GM13976 (cell line): ENCODE measurements at regions not wholly inside any gene's neighbourhood (a gene's known extent, or its start where the extent isn't known, plus 50 kb on each side); places are given as distances from the start of the nearest gene placed in this dataset.
A peak's percentile ranks its signal among the peaks of the same experiment; 100 is the strongest.

ENCODE experiments used
- DNase-seq: peaks from one replicate; pipeline ENCODE4 v3.0.0; 2012; ENCODE audit warnings: low spot score
- in situ Hi-C: fragments of 300-500 bp; cut with MboI; formaldehyde crosslinking; loops from one replicate; pipeline ENCODE4 v1.12.0; 2022; ENCODE audit warnings: low sequenced_read_pairs, mixed read lengths, inconsistent platforms; ENCODE audit not compliant: unreplicated experiment
- TF ChIP-seq, protein P1 (sequence below): IDR thresholded peaks from 2 replicates; pipeline ENCODE4 v1.5.1; 2012; ENCODE audit warnings: borderline replicate concordance, mild to moderate bottlenecking; ENCODE audit not compliant: insufficient read depth; ENCODE audit errors: extremely low read depth, missing control alignments, control extremely low read depth

GRCh38 chr13:97826421-97827012, 127.0 kb upstream of the IPO5 start:
- in situ Hi-C loops: no loop called here
- DNase-seq: no peak
- TF ChIP-seq, protein P1, sequence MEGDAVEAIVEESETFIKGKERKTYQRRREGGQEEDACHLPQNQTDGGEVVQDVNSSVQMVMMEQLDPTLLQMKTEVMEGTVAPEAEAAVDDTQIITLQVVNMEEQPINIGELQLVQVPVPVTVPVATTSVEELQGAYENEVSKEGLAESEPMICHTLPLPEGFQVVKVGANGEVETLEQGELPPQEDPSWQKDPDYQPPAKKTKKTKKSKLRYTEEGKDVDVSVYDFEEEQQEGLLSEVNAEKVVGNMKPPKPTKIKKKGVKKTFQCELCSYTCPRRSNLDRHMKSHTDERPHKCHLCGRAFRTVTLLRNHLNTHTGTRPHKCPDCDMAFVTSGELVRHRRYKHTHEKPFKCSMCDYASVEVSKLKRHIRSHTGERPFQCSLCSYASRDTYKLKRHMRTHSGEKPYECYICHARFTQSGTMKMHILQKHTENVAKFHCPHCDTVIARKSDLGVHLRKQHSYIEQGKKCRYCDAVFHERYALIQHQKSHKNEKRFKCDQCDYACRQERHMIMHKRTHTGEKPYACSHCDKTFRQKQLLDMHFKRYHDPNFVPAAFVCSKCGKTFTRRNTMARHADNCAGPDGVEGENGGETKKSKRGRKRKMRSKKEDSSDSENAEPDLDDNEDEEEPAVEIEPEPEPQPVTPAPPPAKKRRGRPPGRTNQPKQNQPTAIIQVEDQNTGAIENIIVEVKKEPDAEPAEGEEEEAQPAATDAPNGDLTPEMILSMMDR: no peak

GRCh38 chr13:97834250-97834649, 119.2 kb upstream of the IPO5 start:
- in situ Hi-C loops: no loop called here

DNA sequence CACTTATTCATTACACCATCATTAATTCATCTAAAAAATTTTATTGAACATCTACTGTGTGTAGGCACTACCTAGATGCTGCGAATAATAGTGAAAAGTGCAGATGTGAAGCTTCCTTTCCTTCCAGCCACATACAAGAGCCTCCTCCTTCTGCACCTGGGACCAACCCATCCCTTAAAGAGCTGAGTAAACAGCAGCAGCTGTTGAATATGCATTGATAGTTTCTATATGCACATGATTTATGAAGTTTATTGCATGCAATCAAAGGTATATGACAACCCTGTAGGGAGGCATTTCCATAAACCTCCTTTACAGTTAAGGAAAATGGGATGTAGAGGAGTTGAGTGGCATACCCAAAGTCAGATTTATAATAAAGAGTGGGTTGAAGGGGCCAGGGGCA, 110.3 kb upstream of the IPO5 start:
- in situ Hi-C loops: no loop called here
- TF ChIP-seq, protein P1: no peak
- no peak for DNase-seq

More at GRCh38 chr13:97834250-97834649, 119.2 kb upstream of the IPO5 start:
- TF ChIP-seq, protein P1: no peak
- DNase-seq: no peak

- in situ Hi-C loops: no loop called here
- no peak for DNase-seq
- TF ChIP-seq, protein P1: no peak
Observed at GRCh38 chr13:97844151-97844550, 109.3 kb upstream of the IPO5 start.

DNA sequence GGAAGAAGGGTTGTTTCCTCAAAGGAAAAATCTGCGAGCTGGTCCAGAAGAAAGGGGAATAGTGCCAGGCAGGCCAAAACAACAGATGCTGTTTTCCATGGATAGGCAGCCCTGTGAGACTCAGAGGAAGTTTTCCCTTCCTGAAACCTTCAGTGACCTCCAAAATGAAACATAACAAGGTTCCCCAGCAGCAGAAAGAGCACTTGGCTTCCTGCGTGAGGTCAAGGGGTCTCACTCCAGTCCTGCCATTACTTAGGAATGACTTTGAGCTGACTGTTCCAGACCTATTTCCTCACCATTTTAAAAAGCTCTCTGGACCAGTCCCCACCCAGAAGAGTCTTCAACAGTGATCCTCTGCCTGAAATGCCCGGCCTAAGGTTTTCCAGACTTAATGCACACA, 104.6 kb upstream of the IPO5 start:
- in situ Hi-C loops: no loop called here
- DNase-seq: no peak
- TF ChIP-seq, protein P1: no peak

DNA sequence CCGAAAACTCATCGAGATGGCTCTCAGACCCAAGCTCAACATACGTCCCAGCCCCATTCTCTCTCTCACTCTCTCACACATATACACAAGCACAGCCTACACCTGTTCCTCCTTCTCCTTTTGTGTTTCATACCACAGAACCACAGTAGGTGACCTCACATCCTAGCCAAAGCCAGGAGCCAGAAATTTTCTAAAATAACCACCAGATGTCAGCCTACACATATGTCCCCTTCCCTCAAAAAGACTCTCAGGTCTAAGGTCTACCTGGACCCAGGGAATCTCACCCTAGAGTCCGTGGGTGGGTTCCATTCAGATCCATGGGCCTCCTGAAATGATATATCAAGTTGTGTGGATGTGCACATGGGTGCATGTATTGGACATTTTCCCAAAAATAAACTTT, 104.2 kb upstream of the IPO5 start:
- in situ Hi-C loops: no loop called here
- peak; percentile 38 for DNase-seq
- TF ChIP-seq, protein P1: no peak
